HK-2 (cell line): ENCODE measurements at regions not wholly inside any gene's neighbourhood (a gene's known extent, or its start where the extent isn't known, plus 50 kb on each side); places are given as distances from the start of the nearest gene placed in this dataset.
"Not testable (repeated sequence)": the region's sequence is repeated elsewhere in the genome, so short reads cannot be mapped to it uniquely, and the experiment has no call there.

Source experiments
- DNase-seq: peaks from one replicate; pipeline ENCODE4 v3.0.0-alpha.2; 2018; ENCODE audit not compliant: unreplicated experiment

- not testable (repeated sequence) for DNase-seq
These were observed 403.8 kb downstream of the TBC1D32 start for GRCh38 chr6:120930500-120930899.

- DNase-seq, result no peak
These were observed 410.1 kb downstream of the TBC1D32 start for GRCh38 chr6:120924214-120924613.

GRCh38 chr6:120918137-120918536 is 416.1 kb downstream of the TBC1D32 start:
- DNase-seq, result no peak

- no peak for DNase-seq
These were observed 417.4 kb downstream of the TBC1D32 start for GRCh38 chr6:120916844-120917243.

GRCh38 chr6:120913486-120913885 is 420.8 kb downstream of the TBC1D32 start:
- DNase-seq, result no peak

- DNase-seq, result no peak
These were observed 425.5 kb downstream of the TBC1D32 start for GRCh38 chr6:120908767-120909166.

- DNase-seq, result no peak
These were observed 430.4 kb downstream of the TBC1D32 start for GRCh38 chr6:120903836-120904235.

- DNase-seq, result no peak
These were observed 434.3 kb downstream of the TBC1D32 start for GRCh38 chr6:120899932-120900331.

- no peak for DNase-seq
These were observed 440.2 kb downstream of the TBC1D32 start for GRCh38 chr6:120894077-120894476.

GRCh38 chr6:120876931-120877330 is 457.3 kb downstream of the TBC1D32 start:
- no peak for DNase-seq

- DNase-seq, result no peak
These were observed 457.9 kb downstream of the TBC1D32 start for GRCh38 chr6:120876424-120876823.

- no peak for DNase-seq
These were observed 458.4 kb downstream of the TBC1D32 start for GRCh38 chr6:120875900-120876299.

GRCh38 chr6:120874422-120874821 is 459.9 kb downstream of the TBC1D32 start:
- DNase-seq, result no peak

- no peak for DNase-seq
These were observed 461.0 kb downstream of the TBC1D32 start for GRCh38 chr6:120873125-120873865.

- no peak for DNase-seq
These were observed 462.1 kb downstream of the TBC1D32 start for GRCh38 chr6:120872262-120872578.

- no peak for DNase-seq
These were observed 462.6 kb downstream of the TBC1D32 start for GRCh38 chr6:120871416-120872261.

- no peak for DNase-seq
These were observed 464.9 kb downstream of the TBC1D32 start for GRCh38 chr6:120869397-120869796.

GRCh38 chr6:120857422-120857821 is 476.9 kb downstream of the TBC1D32 start:
- no peak for DNase-seq

- DNase-seq, result no peak
These were observed 479.7 kb downstream of the TBC1D32 start for GRCh38 chr6:120854583-120854982.

- no peak for DNase-seq
These were observed 480.8 kb downstream of the TBC1D32 start for GRCh38 chr6:120853489-120853888.

GRCh38 chr6:120852293-120852849 is 481.9 kb downstream of the TBC1D32 start:
- no peak for DNase-seq

GRCh38 chr6:120826253-120826652 is 508.0 kb downstream of the TBC1D32 start:
- peak; percentile 33 for DNase-seq

- no peak for DNase-seq
These were observed 517.5 kb downstream of the TBC1D32 start for GRCh38 chr6:120816794-120817193.
